ENCODE measurements at regions not wholly inside any gene's neighbourhood (a gene's known extent, or its start where the extent isn't known, plus 50 kb on each side); places are given as distances from the start of the nearest gene placed in this dataset.

DNA sequence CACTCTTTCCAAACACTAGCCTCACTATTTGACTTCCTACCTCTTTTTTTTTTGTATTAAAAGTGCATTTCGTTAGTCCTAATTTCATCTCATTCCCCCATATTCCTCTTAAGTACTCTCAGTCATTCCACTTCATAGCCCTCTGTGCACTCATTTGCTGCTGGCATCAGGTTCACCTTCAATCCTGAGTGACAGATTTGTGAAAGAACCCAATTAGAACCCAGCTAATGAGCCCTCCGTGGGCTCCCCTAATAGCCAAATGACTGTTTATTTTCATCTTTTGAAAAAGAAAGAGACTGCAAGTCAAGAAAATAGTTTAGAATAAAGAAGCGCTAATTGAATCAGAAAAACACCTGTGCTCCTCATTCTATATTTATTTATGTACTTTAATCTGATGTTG, 512.1 kb upstream of the LRATD1 start:
- no peak for DNase-seq (ENCODE audit: low spot score)
- no peak overlapping the region for H3K4me2 ChIP-seq (ENCODE audit: low read depth, low read length)
- no peaks in the 10 kb centered on the region for H3K27me3 ChIP-seq (ENCODE audit: control insufficient read depth in 1 of 2, insufficient read depth in 2 of 2, low read length in 2 of 2)
- intact Hi-C loops (cut with micrococcal nuclease; ENCODE audit: unreplicated experiment) (no loop called here), in situ Hi-C loops (cut with HindIII; ENCODE audit: extremely low pct_ligation_motif_present, low pct_unique_long_range_greater_than_20kb) (no loop called here)
- H3K9ac ChIP-seq (ENCODE audit: insufficient read depth, low read depth, low read length): no peak overlapping the region
- ATAC-seq: no peak
- CTCF ChIA-PET (ENCODE audit: low intra/inter-chr PET ratio, low total read pairs): no interaction called here
- no TSS peak for BruUV-seq (replicated peaks)
- no peak overlapping the region for H3K4me3 ChIP-seq (replicated peaks in 1 of 3; ENCODE audit: insufficient read depth in 1 of 3, low read depth in 2 of 3, low read length in 3 of 3)
- H3K4me1 ChIP-seq (ENCODE audit: insufficient read depth, low read length): no peaks in the 10 kb centered on the region
- H3K27ac ChIP-seq (ENCODE audit: extremely low read length, insufficient read depth, low read length): no peak overlapping the region
- FAIRE-seq: no peak
- no peak overlapping the region for H2AFZ ChIP-seq (ENCODE audit: low read length)
- 2% methylated on average over 3 of the region's 3 CpGs for WGBS (ENCODE audit: low lambda C conversion rate)
- no peaks in the 10 kb centered on the region for H4K20me1 ChIP-seq (ENCODE audit: insufficient read depth, low read length)
- no peaks in the 10 kb centered on the region for H3K36me3 ChIP-seq (replicated peaks in 1 of 2; ENCODE audit: control insufficient read depth in 1 of 2, insufficient read depth in 2 of 2, low read length in 2 of 2)
- no peaks in the 10 kb centered on the region for H3K79me2 ChIP-seq (ENCODE audit: insufficient read depth, low read length)
- POLR2A ChIA-PET: no interaction called here
- peaks cover 22% of the 10 kb centered on the region for H3K9me3 ChIP-seq (ENCODE audit: low read length)
- TF ChIP-seq NFE2L1 (CRISPR knock-in tag; IDR thresholded peaks at IDR 0.05; ENCODE audit: borderline replicate concordance) (no peak), JARID2 (CRISPR knock-in tag; IDR thresholded peaks at IDR 0.05; ENCODE audit: insufficient replicate concordance) (no peak), ZNF772 (CRISPR knock-in tag; IDR thresholded peaks at IDR 0.05) (no peak), CBX2 (IDR thresholded peaks at IDR 0.05; ENCODE audit: low read depth, low read length) (no peak), CBX2 (CRISPR knock-in tag; IDR thresholded peaks at IDR 0.05; ENCODE audit: low read depth) (no peak), SETDB1 (CRISPR knock-in tag; IDR thresholded peaks at IDR 0.05; ENCODE audit: borderline replicate concordance) (no peak), SUZ12 (IDR thresholded peaks at IDR 0.05; ENCODE audit: low read depth, low read length) (no peak), SIN3B (IDR thresholded peaks at IDR 0.05; ENCODE audit: low read length) (no peak), SSRP1 (CRISPR knock-in tag; IDR thresholded peaks at IDR 0.05) (no peak)
- TF ChIP-seq, protein P1, sequence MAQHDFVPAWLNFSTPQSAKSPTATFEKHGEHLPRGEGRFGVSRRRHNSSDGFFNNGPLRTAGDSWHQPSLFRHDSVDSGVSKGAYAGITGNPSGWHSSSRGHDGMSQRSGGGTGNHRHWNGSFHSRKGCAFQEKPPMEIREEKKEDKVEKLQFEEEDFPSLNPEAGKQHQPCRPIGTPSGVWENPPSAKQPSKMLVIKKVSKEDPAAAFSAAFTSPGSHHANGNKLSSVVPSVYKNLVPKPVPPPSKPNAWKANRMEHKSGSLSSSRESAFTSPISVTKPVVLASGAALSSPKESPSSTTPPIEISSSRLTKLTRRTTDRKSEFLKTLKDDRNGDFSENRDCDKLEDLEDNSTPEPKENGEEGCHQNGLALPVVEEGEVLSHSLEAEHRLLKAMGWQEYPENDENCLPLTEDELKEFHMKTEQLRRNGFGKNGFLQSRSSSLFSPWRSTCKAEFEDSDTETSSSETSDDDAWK (CRISPR knock-in tag; IDR thresholded peaks at IDR 0.05): no peak
- TF ChIP-seq, protein P2, sequence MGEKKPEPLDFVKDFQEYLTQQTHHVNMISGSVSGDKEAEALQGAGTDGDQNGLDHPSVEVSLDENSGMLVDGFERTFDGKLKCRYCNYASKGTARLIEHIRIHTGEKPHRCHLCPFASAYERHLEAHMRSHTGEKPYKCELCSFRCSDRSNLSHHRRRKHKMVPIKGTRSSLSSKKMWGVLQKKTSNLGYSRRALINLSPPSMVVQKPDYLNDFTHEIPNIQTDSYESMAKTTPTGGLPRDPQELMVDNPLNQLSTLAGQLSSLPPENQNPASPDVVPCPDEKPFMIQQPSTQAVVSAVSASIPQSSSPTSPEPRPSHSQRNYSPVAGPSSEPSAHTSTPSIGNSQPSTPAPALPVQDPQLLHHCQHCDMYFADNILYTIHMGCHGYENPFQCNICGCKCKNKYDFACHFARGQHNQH (CRISPR knock-in tag; IDR thresholded peaks at IDR 0.05): no peak
- TF ChIP-seq, protein P3, sequence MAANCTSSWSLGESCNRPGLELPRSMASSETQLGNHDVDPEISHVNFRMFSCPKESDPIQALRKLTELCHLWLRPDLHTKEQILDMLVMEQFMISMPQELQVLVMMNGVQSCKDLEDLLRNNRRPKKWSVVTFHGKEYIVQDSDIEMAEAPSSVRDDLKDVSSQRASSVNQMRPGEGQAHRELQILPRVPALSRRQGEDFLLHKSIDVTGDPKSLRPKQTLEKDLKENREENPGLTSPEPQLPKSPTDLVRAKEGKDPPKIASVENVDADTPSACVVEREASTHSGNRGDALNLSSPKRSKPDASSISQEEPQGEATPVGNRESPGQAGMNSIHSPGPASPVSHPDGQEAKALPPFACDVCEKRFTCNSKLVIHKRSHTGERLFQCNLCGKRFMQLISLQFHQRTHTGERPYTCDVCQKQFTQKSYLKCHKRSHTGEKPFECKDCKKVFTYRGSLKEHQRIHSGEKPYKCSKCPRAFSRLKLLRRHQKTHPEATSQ (CRISPR knock-in tag; IDR thresholded peaks at IDR 0.05; ENCODE audit: borderline replicate concordance): no peak
- TF ChIP-seq, protein P4, sequence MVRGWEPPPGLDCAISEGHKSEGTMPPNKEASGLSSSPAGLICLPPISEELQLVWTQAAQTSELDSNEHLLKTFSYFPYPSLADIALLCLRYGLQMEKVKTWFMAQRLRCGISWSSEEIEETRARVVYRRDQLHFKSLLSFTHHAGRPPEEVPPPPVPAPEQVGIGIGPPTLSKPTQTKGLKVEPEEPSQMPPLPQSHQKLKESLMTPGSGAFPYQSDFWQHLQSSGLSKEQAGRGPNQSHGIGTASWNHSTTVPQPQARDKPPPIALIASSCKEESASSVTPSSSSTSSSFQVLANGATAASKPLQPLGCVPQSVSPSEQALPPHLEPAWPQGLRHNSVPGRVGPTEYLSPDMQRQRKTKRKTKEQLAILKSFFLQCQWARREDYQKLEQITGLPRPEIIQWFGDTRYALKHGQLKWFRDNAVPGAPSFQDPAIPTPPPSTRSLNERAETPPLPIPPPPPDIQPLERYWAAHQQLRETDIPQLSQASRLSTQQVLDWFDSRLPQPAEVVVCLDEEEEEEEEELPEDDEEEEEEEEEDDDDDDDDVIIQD (CRISPR knock-in tag; IDR thresholded peaks at IDR 0.05; ENCODE audit: low read depth): no peak
- TF ChIP-seq, protein P5, sequence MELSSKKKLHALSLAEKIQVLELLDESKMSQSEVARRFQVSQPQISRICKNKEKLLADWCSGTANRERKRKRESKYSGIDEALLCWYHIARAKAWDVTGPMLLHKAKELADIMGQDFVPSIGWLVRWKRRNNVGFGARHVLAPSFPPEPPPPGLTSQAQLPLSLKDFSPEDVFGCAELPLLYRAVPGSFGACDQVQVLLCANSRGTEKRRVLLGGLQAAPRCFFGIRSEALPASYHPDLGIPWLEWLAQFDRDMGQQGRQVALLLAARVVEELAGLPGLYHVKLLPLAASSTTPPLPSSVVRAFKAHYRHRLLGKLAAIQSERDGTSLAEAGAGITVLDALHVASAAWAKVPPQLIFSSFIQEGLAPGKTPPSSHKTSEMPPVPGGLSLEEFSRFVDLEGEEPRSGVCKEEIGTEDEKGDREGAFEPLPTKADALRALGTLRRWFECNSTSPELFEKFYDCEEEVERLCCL (CRISPR knock-in tag; IDR thresholded peaks at IDR 0.05; ENCODE audit: borderline replicate concordance): no peak
- TF ChIP-seq, protein P6, sequence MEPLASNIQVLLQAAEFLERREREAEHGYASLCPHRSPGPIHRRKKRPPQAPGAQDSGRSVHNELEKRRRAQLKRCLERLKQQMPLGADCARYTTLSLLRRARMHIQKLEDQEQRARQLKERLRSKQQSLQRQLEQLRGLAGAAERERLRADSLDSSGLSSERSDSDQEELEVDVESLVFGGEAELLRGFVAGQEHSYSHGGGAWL (CRISPR knock-in tag; IDR thresholded peaks at IDR 0.05): no peak
- TF ChIP-seq, protein P7, sequence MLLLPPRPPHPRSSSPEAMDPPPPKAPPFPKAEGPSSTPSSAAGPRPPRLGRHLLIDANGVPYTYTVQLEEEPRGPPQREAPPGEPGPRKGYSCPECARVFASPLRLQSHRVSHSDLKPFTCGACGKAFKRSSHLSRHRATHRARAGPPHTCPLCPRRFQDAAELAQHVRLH (CRISPR knock-in tag; IDR thresholded peaks at IDR 0.05; ENCODE audit: borderline replicate concordance, low read depth): no peak

Measured in HepG2 (cell line).